GM23338 (cell line): ENCODE measurements at regions not wholly inside any gene's neighbourhood (a gene's known extent, or its start where the extent isn't known, plus 50 kb on each side); places are given as distances from the start of the nearest gene placed in this dataset.

Experiments
- CREB1 ChIP-seq: fragments of 250-450 bp; sonication (Bioruptor Pico); IDR thresholded peaks from 2 replicates; pipeline ENCODE4 v1.5.0; 2020; ENCODE audit warnings: low read depth, mild to moderate bottlenecking, moderate library complexity
- EZH2 ChIP-seq: fragments of 200-600 bp; sonication (generic); IDR thresholded peaks from one replicate; pipeline ENCODE4 v1.8.0; 2017; ENCODE audit warnings: antibody characterized with exemption, mild to moderate bottlenecking, low read depth; ENCODE audit not compliant: unreplicated experiment
- EZH2phosphoT487 ChIP-seq: fragments of 200-600 bp; sonication (generic); IDR thresholded peaks from one replicate; pipeline ENCODE4 v1.8.1; 2018; ENCODE audit warnings: antibody characterized with exemption; ENCODE audit not compliant: unreplicated experiment
- JUNB ChIP-seq: IDR thresholded peaks from one replicate; pipeline ENCODE4 v1.6.1; 2016; ENCODE audit warnings: antibody characterized with exemption; ENCODE audit not compliant: unreplicated experiment
- NANOG ChIP-seq: IDR thresholded peaks from 2 replicates; pipeline ENCODE4 v1.6.1; 2016; ENCODE audit warnings: antibody characterized with exemption, borderline replicate concordance
- POLR2AphosphoS5 ChIP-seq: IDR thresholded peaks from 2 replicates; pipeline ENCODE4 v1.6.1; 2016; ENCODE audit warnings: antibody characterized with exemption, low read depth
- ZNF114 ChIP-seq: fragments of 250-450 bp; sonication (Bioruptor Pico); IDR thresholded peaks from 2 replicates; pipeline ENCODE4 v1.5.0; 2020; ENCODE audit warnings: mild to moderate bottlenecking, moderate library complexity
- ZNF331 ChIP-seq: fragments of 250-450 bp; sonication (Bioruptor Pico); IDR thresholded peaks from 2 replicates; pipeline ENCODE4 v1.5.0; 2020; ENCODE audit warnings: low read depth, mild to moderate bottlenecking, moderate library complexity
- ZNF462 ChIP-seq: fragments of 250-450 bp; sonication (Bioruptor Pico); IDR thresholded peaks from 2 replicates; pipeline ENCODE4 v1.5.0; 2020; ENCODE audit warnings: mild to moderate bottlenecking, moderate library complexity
- TF ChIP-seq, protein P1 (sequence below), 2 experiments: fragments of 200-600 bp in 1 of 2; sonication (generic) in 1 of 2; conservative IDR thresholded peaks; 2 replicates each; pipeline versions ENCODE4 v1.5.1 to v1.6.1; 2016 to 2017; ENCODE audit warnings: antibody characterized with exemption in 2 of 2, low read depth in 2 of 2, mild to moderate bottlenecking in 2 of 2, moderate library complexity in 1 of 2
- TF ChIP-seq, protein P2 (sequence below): IDR thresholded peaks from 2 replicates; pipeline ENCODE4 v1.6.1; 2016; ENCODE audit warnings: antibody characterized with exemption
- TF ChIP-seq, protein P3 (sequence below): IDR thresholded peaks from one replicate; pipeline ENCODE4 v1.6.1; 2018; ENCODE audit warnings: antibody characterized with exemption; ENCODE audit not compliant: unreplicated experiment

DNA sequence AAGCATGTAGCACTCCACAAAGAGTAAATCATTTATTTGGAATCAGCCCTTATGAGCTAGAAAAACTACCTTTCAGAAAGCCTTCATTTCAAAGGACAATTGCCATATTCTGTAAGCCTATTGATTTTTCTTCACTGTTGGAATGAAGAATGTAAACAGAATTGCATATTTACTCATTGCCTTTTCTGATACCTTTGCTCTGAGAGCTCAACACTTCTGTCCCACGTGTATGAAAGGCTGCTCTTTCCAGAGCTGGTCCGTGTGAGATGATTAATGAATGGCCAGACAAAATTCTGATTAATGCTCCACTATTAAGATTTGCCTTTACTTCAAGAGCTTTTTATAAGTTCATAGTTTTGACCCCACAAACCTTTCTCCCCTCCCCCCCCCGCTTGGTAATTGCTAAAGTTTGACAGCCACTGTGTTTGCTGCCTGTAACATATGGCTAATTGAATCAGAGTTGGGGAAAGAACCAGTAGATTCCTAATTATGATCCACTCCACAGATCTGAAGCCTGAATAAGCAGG lies 63.0 kb upstream of the PLEKHA5 start:
- TF ChIP-seq POLR2AphosphoS5 (no peak), EZH2 (no peak), CREB1 (CRISPR knock-in tag) (no peak), JUNB (no peak), EZH2phosphoT487 (no peak), ZNF331 (CRISPR knock-in tag) (no peak), ZNF114 (no peak), NANOG (no peak), ZNF462 (CRISPR knock-in tag) (no peak)
- TF ChIP-seq, protein P1, sequence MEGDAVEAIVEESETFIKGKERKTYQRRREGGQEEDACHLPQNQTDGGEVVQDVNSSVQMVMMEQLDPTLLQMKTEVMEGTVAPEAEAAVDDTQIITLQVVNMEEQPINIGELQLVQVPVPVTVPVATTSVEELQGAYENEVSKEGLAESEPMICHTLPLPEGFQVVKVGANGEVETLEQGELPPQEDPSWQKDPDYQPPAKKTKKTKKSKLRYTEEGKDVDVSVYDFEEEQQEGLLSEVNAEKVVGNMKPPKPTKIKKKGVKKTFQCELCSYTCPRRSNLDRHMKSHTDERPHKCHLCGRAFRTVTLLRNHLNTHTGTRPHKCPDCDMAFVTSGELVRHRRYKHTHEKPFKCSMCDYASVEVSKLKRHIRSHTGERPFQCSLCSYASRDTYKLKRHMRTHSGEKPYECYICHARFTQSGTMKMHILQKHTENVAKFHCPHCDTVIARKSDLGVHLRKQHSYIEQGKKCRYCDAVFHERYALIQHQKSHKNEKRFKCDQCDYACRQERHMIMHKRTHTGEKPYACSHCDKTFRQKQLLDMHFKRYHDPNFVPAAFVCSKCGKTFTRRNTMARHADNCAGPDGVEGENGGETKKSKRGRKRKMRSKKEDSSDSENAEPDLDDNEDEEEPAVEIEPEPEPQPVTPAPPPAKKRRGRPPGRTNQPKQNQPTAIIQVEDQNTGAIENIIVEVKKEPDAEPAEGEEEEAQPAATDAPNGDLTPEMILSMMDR (conservative IDR thresholded peaks at IDR 0.05; ENCODE audit: low read depth in 2 of 2) = no peak
- TF ChIP-seq, protein P2, sequence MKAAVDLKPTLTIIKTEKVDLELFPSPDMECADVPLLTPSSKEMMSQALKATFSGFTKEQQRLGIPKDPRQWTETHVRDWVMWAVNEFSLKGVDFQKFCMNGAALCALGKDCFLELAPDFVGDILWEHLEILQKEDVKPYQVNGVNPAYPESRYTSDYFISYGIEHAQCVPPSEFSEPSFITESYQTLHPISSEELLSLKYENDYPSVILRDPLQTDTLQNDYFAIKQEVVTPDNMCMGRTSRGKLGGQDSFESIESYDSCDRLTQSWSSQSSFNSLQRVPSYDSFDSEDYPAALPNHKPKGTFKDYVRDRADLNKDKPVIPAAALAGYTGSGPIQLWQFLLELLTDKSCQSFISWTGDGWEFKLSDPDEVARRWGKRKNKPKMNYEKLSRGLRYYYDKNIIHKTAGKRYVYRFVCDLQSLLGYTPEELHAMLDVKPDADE = no peak
- TF ChIP-seq, protein P3, sequence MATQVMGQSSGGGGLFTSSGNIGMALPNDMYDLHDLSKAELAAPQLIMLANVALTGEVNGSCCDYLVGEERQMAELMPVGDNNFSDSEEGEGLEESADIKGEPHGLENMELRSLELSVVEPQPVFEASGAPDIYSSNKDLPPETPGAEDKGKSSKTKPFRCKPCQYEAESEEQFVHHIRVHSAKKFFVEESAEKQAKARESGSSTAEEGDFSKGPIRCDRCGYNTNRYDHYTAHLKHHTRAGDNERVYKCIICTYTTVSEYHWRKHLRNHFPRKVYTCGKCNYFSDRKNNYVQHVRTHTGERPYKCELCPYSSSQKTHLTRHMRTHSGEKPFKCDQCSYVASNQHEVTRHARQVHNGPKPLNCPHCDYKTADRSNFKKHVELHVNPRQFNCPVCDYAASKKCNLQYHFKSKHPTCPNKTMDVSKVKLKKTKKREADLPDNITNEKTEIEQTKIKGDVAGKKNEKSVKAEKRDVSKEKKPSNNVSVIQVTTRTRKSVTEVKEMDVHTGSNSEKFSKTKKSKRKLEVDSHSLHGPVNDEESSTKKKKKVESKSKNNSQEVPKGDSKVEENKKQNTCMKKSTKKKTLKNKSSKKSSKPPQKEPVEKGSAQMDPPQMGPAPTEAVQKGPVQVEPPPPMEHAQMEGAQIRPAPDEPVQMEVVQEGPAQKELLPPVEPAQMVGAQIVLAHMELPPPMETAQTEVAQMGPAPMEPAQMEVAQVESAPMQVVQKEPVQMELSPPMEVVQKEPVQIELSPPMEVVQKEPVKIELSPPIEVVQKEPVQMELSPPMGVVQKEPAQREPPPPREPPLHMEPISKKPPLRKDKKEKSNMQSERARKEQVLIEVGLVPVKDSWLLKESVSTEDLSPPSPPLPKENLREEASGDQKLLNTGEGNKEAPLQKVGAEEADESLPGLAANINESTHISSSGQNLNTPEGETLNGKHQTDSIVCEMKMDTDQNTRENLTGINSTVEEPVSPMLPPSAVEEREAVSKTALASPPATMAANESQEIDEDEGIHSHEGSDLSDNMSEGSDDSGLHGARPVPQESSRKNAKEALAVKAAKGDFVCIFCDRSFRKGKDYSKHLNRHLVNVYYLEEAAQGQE = no peak
